Head of caudate nucleus (tissue), 42 donors: ENCODE measurements at regions not wholly inside any gene's neighbourhood (a gene's known extent, or its start where the extent isn't known, plus 50 kb on each side); places are given as distances from the start of the nearest gene placed in this dataset.
"Not testable (repeated sequence)": the region's sequence is repeated elsewhere in the genome, so short reads cannot be mapped to it uniquely, and the experiment has no call there.

Experiments
- DNase-seq, 42 donors: peaks; one replicate each; pipeline versions ENCODE4 v3.0.0 to v3.0.0-alpha.2; 2020 to 2021; ENCODE audit warnings: mixed read lengths in 7 of 42
- intact Hi-C: fragments of 100-400 bp; cut with DNase I; formaldehyde crosslinking; loops from one replicate; pipeline ENCODE4 v1.15.0; 2022

GRCh38 chr3:110331562-110331961 lies 740.1 kb upstream of the NECTIN3 start:
- intact Hi-C loops, DNase-seq: not testable (repeated sequence)

DNA sequence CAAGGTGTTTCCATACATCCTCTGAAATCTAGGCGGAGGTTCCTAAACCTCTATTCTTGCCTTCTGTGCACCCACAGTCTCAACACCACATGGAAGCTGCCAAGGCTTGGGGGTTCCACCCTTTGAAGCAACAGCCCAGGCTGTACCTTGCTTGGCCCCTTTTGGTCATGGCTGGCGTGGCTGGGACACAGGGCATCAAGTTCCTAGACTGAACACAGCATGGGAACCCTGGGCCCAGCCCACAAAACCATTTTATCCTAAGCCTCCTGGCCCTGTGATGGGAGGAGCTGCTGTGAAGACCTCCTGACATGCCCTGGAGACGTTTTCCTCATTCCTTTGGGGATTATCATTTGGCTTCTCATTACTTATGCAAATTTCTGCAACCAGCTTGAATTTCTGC lies 739.0 kb upstream of the NECTIN3 start:
- intact Hi-C loops, result no loop called here
- no peak for DNase-seq

- intact Hi-C loops, result no loop called here
- DNase-seq, result no peak
Observed at GRCh38 chr3:110341047-110341446, 730.6 kb upstream of the NECTIN3 start.

DNA sequence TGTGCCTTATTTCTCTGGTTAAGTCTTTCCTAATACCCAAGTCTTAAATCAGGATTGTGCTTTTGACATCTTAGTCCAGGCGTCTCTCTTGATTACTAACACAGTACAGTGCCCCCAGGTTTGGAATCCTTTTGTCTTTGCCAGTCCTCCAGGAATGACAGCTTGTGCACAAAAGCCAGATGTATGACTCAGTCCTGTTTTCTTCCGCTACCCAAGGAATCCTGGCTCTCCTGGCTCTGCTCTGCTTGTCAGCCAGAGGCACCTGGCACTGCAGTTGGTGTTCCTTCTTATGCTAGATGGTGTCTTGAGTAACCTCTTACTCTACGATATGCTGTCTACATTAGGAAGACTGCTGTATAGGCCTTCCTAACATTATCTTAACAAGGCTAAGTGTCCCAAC lies 728.2 kb upstream of the NECTIN3 start:
- no peak for DNase-seq
- intact Hi-C loops, result no loop called here

- no peak for DNase-seq
- intact Hi-C loops, result no loop called here
Observed at GRCh38 chr3:110343945-110344344, 727.7 kb upstream of the NECTIN3 start.

GRCh38 chr3:110344487-110344886 lies 727.1 kb upstream of the NECTIN3 start:
- no peak for DNase-seq

GRCh38 chr3:110344897-110345767 lies 726.5 kb upstream of the NECTIN3 start:
- DNase-seq, result no peak
- intact Hi-C loops, result no loop called here

More at GRCh38 chr3:110344487-110344886, 727.1 kb upstream of the NECTIN3 start:
- intact Hi-C loops, result no loop called here

DNA sequence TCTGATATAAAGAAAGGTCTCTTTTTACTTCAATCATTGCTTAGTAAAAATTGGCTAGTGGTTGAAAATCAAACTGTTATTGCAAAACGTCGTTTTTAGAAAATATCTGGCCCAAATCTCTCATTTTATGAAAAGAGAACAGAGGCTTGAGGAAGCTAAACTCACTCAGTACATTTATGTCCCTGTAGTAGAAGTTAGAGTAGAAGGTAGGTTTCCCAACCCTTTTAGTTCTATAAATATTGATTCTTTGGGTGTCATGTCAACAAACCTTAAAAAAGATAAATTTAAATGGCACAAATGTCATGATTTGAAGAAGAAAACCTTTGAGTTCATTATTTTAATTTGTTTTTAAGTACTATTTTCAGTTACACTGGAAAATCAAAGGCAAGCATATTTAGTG lies 722.3 kb upstream of the NECTIN3 start:
- no peak for DNase-seq
- intact Hi-C loops, result no loop called here

DNA sequence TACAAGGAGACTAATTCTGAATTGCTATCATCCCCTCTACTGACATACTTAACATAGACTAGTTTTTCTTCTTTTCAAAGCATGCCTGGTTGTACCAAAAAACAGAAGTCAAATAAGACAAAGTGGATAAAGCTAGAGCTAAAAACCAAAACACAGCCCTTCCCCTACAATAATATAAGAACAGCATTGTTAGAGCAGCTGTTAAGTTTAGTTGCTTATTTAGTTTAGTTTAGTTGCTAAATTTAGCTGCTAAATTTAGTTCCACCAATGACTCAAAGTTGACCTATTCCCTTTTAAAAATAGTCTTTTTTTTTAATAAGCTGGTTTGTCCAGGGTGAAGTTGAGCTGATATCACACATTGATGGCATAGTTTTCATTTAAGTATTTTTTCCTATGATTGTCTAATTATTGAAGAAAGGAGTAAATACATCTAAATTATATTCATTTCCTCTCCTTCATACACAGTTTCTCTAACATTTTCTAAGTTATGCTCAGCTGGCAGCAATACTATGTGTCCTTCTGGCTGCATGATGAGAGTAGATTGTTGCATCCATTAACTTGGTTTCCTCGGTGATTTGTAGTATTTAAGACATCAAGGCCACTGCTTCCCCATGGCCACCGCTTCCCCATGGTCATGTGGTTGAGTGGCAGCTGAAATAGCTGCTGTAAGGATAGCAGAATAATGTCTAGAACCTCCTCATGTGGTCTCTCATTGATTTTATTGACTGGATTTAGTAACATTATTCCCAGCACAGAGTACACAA lies 718.6 kb upstream of the NECTIN3 start:
- intact Hi-C loops, result no loop called here
- no peak for DNase-seq

DNA sequence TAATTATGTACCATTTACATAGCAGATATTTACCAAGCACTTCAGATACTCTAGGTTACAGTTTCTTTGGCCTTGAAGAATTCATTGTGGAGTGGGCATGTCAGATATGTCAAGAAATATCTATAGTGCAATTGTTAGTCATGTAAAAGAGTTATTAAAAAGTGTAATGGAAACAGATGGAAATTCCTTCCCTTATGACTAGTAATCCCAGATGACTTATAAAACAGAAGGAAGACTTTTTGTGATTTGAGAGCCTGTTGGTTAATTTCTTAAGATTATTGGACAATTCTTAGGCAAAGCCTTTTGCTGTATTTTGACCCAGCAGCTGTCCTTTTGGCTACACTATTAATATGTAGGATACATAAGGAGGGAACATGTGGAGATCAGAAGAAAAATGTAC lies 708.9 kb upstream of the NECTIN3 start:
- intact Hi-C loops, result no loop called here
- no peak for DNase-seq

DNA sequence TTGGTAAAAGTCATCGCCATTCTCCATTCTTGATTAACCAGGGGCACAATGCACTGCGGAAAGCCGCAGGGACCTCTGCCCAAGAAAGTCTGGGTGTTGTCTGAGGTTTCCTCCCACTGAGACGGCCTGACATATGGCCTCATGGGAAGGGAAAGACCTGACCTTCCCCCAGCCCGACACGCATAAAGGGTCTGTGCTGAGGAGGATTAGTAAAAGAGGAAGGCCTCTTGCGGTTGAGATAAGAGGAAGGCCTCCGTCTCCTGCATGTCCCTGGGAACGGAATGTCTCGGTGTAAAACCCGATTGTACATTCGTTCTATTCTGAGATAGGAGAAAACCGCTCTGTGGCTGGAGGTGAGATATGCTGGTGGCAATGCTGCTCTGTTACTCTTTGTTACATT lies 704.3 kb upstream of the NECTIN3 start:
- peak in 4 of 42 donors; percentile 4 to 41 (median 8) for DNase-seq
- intact Hi-C loops, result not testable (repeated sequence)

DNA sequence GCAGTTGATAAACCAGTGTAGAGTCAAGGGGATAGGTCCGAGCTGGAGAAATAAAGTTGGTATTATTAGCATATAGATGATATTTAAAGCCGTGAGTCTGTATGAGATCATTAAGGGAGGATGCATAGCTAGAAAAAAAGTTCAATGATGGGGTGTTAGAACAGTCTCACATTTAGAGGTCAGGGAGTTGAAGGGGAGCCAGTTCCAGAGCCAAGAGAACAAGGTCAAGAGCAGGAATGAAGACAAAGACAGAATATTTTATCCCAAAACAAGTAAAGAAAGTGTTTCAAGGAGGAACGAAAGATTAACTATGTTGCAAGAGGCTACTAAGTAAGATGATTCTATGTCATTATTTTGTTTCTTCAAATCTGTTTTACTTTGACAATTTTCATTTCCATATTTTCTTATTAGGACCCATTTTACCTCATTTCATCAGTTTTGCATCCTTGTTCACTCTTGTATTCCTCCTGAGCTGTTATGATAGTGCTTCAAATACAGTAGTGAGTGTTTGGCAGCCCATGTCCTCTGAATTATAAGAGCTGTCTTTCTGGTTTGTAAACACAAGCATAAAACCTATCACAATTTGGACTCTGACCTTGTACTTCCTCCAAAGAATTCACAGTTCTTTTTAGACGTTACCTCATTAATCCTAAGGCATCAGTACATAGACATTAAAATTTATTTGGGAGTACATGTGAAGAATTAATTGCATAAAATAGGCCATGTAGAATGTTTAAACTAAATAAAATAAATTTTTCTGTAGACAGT lies 695.7 kb upstream of the NECTIN3 start:
- no peak for DNase-seq
- intact Hi-C loops, result no loop called here

- DNase-seq, result no peak
- intact Hi-C loops, result no loop called here
Observed at GRCh38 chr3:110378481-110378880, 693.1 kb upstream of the NECTIN3 start.

DNA sequence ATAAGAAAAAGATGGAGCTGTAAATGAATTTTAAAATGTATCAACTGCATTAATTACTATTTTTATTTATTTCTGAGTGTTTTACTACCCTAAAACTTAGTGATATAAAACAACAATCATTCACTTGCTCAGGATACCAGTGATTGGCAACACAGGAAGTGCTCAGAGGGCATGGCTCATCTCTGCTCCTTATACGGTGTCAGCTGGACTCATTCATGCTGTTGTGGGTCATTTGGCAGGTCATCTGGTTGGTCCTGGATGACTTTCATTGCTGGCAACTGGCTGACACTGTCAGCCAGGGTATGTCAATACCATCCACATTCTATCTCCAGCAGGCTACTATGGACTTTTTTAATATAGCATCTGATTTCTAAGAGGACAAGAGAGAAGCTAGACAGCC lies 689.6 kb upstream of the NECTIN3 start:
- no peak for DNase-seq
- intact Hi-C loops, result no loop called here

DNA sequence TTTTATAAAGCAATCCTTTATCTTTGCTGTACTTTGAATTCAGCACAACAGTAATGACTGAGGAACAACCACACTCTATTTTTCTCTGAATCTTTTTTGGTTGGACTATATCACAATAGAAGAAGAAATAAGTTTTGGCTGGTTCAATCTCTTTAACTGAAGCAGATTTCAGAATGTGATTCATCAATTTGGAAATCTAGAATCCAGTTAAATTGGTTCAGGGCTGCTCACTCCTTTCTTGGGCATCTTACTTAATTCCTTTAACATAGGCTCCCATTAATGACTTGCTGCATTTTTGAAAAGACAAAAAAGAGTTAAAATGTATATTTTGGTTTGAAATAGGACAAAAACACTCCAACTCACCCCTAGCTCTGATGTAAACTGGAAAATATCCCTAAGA lies 688.3 kb upstream of the NECTIN3 start:
- no peak for DNase-seq
- intact Hi-C loops, result no loop called here

DNA sequence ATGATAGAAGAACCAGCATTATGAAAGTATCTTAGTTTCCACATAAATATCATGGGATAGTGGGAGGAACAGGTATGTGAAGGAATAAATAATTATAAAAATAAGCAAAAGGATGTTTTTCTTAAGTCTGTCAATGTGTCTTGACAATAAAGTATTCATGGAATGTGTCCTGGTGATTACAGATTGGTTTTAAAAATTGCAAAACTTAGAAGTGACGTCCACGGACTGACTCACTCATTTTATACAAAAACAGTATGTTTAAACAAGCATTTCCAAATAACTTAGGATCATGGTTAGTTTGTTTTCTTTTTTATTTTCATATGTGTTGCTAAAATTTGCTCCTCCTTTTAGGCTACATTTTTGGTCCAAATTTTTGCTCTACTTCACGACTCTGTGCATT lies 687.0 kb upstream of the NECTIN3 start:
- no peak for DNase-seq
- intact Hi-C loops, result no loop called here

GRCh38 chr3:110389005-110389404 lies 682.6 kb upstream of the NECTIN3 start:
- intact Hi-C loops, result no loop called here

DNA sequence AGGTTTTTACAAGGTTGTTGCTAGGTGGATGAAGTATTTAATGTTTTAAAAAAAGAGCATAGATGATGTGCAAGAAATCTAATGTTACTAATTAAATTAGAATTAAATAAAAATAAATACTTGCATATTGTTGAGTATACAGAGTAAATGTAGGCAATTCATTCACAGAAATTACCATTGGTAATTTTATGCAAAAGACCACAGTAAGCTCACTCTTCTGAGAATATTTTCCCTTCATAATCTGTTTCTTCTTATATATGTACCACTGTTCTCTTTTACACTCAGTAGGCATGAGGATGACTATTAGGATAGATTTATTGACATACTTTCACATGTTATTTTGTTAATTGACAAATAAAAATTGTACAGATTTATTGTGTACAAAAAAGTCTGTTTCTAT lies 681.2 kb upstream of the NECTIN3 start:
- intact Hi-C loops, result no loop called here
- DNase-seq, result no peak

More at GRCh38 chr3:110389005-110389404, 682.6 kb upstream of the NECTIN3 start:
- no peak for DNase-seq

GRCh38 chr3:110391042-110391441 lies 680.6 kb upstream of the NECTIN3 start:
- intact Hi-C loops, result no loop called here
- no peak for DNase-seq
